MM.1S (cell line): ENCODE measurements at regions not wholly inside any gene's neighbourhood (a gene's known extent, or its start where the extent isn't known, plus 50 kb on each side); places are given as distances from the start of the nearest gene placed in this dataset.
"Not testable (repeated sequence)": the region's sequence is repeated elsewhere in the genome, so short reads cannot be mapped to it uniquely, and the experiment has no call there.

ENCODE experiments used
- DNase-seq: peaks from one replicate; pipeline ENCODE4 v3.0.0-alpha.2; 2015
- H2AFZ ChIP-seq: fragments of 300-600 bp; sonication (generic); 2 replicates; pipeline ENCODE4 v1.6.0; 2016; ENCODE audit warnings: antibody characterized with exemption, low read length
- H3F3A ChIP-seq: fragments of 300-600 bp; sonication (generic); 2 replicates; pipeline ENCODE4 v1.6.1; 2016; ENCODE audit warnings: mild to moderate bottlenecking, antibody characterized with exemption, low read length, moderate library complexity, mixed read lengths; ENCODE audit not compliant: insufficient read depth
- H3K27ac ChIP-seq: fragments of 300-600 bp; sonication (generic); 2 replicates; pipeline ENCODE4 v1.5.1; 2016; ENCODE audit warnings: mild to moderate bottlenecking, low read length
- H3K27me3 ChIP-seq: fragments of 300-600 bp; sonication (generic); replicated peaks from 2 replicates; pipeline ENCODE4 v1.6.0; 2016; ENCODE audit warnings: low read length; ENCODE audit not compliant: insufficient read depth
- H3K36me3 ChIP-seq: fragments of 300-600 bp; sonication (generic); replicated peaks from 2 replicates; pipeline ENCODE4 v1.6.1; 2016; ENCODE audit warnings: mild to moderate bottlenecking, low read length, mixed read lengths; ENCODE audit not compliant: insufficient read depth
- H3K4me1 ChIP-seq: fragments of 300-600 bp; sonication (generic); 2 replicates; pipeline ENCODE4 v1.6.1; 2016; ENCODE audit warnings: low read length, mixed read lengths
- H3K4me2 ChIP-seq: fragments of 300-600 bp; sonication (generic); 2 replicates; pipeline ENCODE4 v1.6.0; 2016; ENCODE audit warnings: low read depth, low read length
- H3K4me3 ChIP-seq: fragments of 300-600 bp; sonication (generic); 2 replicates; pipeline ENCODE4 v1.5.1; 2016; ENCODE audit warnings: low read length, mixed read lengths
- H3K79me2 ChIP-seq: fragments of 300-600 bp; sonication (generic); 2 replicates; pipeline ENCODE4 v1.6.1; 2016; ENCODE audit warnings: mixed run types, low read length, mixed read lengths
- H3K9ac ChIP-seq: fragments of 300-600 bp; sonication (generic); 2 replicates; pipeline ENCODE4 v1.6.1; 2016; ENCODE audit warnings: low read length, mixed read lengths
- H3K9me2 ChIP-seq: fragments of 300-600 bp; sonication (generic); replicated peaks from 2 replicates; pipeline ENCODE4 v1.6.1; 2016; ENCODE audit warnings: mild to moderate bottlenecking, low read length, mixed read lengths; ENCODE audit not compliant: insufficient read depth
- H3K9me3 ChIP-seq: fragments of 300-600 bp; sonication (generic); replicated peaks from 2 replicates; pipeline ENCODE4 v1.6.1; 2016; ENCODE audit warnings: mild to moderate bottlenecking, low read length, mixed read lengths; ENCODE audit not compliant: insufficient read depth
- H4K20me1 ChIP-seq: fragments of 300-600 bp; sonication (generic); 2 replicates; pipeline ENCODE4 v1.6.1; 2016; ENCODE audit warnings: mild to moderate bottlenecking, low read length, moderate library complexity, mixed read lengths; ENCODE audit not compliant: insufficient read depth
- EZH2 ChIP-seq: fragments of 300-600 bp; sonication (generic); optimal IDR thresholded peaks from 2 replicates; pipeline ENCODE3; 2017; ENCODE audit warnings: low read depth, mild to moderate bottlenecking, antibody characterized with exemption, low read length, mixed read lengths
- EZH2phosphoT487 ChIP-seq: fragments of 300-600 bp; sonication (generic); IDR thresholded peaks from 2 replicates; pipeline ENCODE4 v1.6.1; 2018; ENCODE audit warnings: antibody characterized with exemption, low read length
- TF ChIP-seq, protein P1 (sequence below): fragments of 300-600 bp; sonication (generic); IDR thresholded peaks from 2 replicates; pipeline ENCODE4 v1.5.1; 2016; ENCODE audit warnings: antibody characterized with exemption, low read length, mixed read lengths

GRCh38 chr9:63762230-63762629 lies 1522.8 kb downstream of the FOXD4L5 start:
- not testable (repeated sequence) for H3K4me3 ChIP-seq, H4K20me1 ChIP-seq, H3K9me3 ChIP-seq, H3K4me1 ChIP-seq, H3K9me2 ChIP-seq, H3K4me2 ChIP-seq, H3K36me3 ChIP-seq, H3K9ac ChIP-seq, H3F3A ChIP-seq, H3K27ac ChIP-seq, H3K79me2 ChIP-seq, H3K27me3 ChIP-seq, DNase-seq, H2AFZ ChIP-seq

DNA sequence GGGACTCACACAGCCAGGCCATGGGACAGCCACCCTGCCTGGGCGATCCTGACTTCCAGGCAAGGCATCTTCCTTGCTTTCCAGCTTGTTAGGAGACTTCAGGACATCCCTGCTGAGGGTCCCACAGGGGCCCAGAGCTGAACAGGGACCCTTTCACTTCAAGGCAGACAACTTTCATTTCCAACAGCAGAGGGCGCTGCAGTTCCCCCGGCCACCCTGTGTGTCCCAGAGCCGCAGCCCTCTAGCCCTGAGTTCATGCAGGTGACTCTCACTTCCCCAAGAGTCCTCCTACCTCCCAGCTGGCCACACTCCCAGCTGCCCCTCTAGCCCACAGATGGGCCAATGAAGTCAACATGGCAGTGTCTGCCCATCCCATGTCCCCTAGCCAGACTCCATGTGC lies 1556.0 kb downstream of the FOXD4L5 start:
- not testable (repeated sequence) for H2AFZ ChIP-seq, H3K4me2 ChIP-seq, H3K9me3 ChIP-seq, H3K27ac ChIP-seq, H3K36me3 ChIP-seq, H3K79me2 ChIP-seq, DNase-seq, H3K27me3 ChIP-seq, H3K9ac ChIP-seq, H3K4me3 ChIP-seq, H3F3A ChIP-seq, H4K20me1 ChIP-seq, H3K9me2 ChIP-seq, H3K4me1 ChIP-seq

- Histone ChIP-seq H3K36me3 (no peaks in the 10 kb centered on the region), H3K4me3 (no peak overlapping the region), H3K9me3 (no peaks in the 10 kb centered on the region), H3K4me2 (no peak overlapping the region), H3K4me1 (no peaks in the 10 kb centered on the region), H3K27me3 (no peaks in the 10 kb centered on the region), H3K9me2 (no peaks in the 10 kb centered on the region), H3F3A (no peaks in the 10 kb centered on the region), H3K79me2 (no peaks in the 10 kb centered on the region), H2AFZ (no peak overlapping the region), H3K9ac (no peak overlapping the region), H4K20me1 (no peaks in the 10 kb centered on the region), H3K27ac (no peak overlapping the region)
- TF ChIP-seq EZH2 (no peak), EZH2phosphoT487 (no peak)
- TF ChIP-seq, protein P1, sequence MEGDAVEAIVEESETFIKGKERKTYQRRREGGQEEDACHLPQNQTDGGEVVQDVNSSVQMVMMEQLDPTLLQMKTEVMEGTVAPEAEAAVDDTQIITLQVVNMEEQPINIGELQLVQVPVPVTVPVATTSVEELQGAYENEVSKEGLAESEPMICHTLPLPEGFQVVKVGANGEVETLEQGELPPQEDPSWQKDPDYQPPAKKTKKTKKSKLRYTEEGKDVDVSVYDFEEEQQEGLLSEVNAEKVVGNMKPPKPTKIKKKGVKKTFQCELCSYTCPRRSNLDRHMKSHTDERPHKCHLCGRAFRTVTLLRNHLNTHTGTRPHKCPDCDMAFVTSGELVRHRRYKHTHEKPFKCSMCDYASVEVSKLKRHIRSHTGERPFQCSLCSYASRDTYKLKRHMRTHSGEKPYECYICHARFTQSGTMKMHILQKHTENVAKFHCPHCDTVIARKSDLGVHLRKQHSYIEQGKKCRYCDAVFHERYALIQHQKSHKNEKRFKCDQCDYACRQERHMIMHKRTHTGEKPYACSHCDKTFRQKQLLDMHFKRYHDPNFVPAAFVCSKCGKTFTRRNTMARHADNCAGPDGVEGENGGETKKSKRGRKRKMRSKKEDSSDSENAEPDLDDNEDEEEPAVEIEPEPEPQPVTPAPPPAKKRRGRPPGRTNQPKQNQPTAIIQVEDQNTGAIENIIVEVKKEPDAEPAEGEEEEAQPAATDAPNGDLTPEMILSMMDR: no peak
- no peak for DNase-seq
Measured at GRCh38 chr9:63728287-63728686, 1556.7 kb downstream of the FOXD4L5 start.

DNA sequence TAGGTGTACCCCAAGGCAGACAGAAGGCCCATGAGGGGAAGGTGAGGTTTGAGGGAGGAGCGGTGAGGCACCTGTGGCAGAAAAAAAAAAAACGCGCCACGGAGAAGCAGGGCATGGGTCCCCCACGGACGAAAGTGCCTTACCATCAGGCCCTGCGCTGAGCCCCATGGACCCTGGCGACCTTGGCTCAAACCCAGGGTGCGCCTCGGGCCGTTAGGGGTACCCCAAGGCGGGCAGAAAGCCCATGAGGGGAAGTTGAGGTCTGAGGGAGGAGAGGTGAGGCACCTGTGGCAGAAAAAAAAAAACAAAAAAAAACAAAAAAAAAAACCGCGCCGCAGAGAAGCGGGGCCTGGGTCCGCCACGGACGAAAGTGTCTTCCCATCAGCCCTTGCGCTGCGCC lies 1576.7 kb downstream of the FOXD4L5 start:
- H3K9ac ChIP-seq, DNase-seq, H3K36me3 ChIP-seq, H3K9me2 ChIP-seq, H3K79me2 ChIP-seq, H3K27me3 ChIP-seq, H3F3A ChIP-seq, H4K20me1 ChIP-seq, H3K27ac ChIP-seq, H3K4me1 ChIP-seq, H3K9me3 ChIP-seq, H2AFZ ChIP-seq, H3K4me3 ChIP-seq, H3K4me2 ChIP-seq: not testable (repeated sequence)

GRCh38 chr9:63704456-63704855 lies 1580.6 kb downstream of the FOXD4L5 start:
- H3K9ac ChIP-seq, H3K4me1 ChIP-seq, H3K79me2 ChIP-seq, H3K36me3 ChIP-seq, H3K9me3 ChIP-seq, H3K27me3 ChIP-seq, H4K20me1 ChIP-seq, H3F3A ChIP-seq, H3K9me2 ChIP-seq, H3K4me3 ChIP-seq, H3K27ac ChIP-seq, H2AFZ ChIP-seq, H3K4me2 ChIP-seq, DNase-seq: not testable (repeated sequence)

- not testable (repeated sequence) for H3K9me3 ChIP-seq, H3K9me2 ChIP-seq, H3K4me2 ChIP-seq, H3K9ac ChIP-seq, H3K79me2 ChIP-seq, H3K27ac ChIP-seq, H4K20me1 ChIP-seq, H3F3A ChIP-seq, H3K4me1 ChIP-seq, H3K36me3 ChIP-seq, DNase-seq, H3K27me3 ChIP-seq, H3K4me3 ChIP-seq, H2AFZ ChIP-seq
Measured at GRCh38 chr9:63703670-63704069, 1581.3 kb downstream of the FOXD4L5 start.

- not testable (repeated sequence) for H3K36me3 ChIP-seq, H4K20me1 ChIP-seq, H3K9me2 ChIP-seq, H3K9me3 ChIP-seq, H3K27ac ChIP-seq, H3K4me2 ChIP-seq, H3K79me2 ChIP-seq, H2AFZ ChIP-seq, H3F3A ChIP-seq, H3K27me3 ChIP-seq, H3K9ac ChIP-seq, DNase-seq, H3K4me1 ChIP-seq, H3K4me3 ChIP-seq
Measured at GRCh38 chr9:63703138-63703665, 1581.8 kb downstream of the FOXD4L5 start.
